Panc1 (cell line): ENCODE measurements at regions not wholly inside any gene's neighbourhood (a gene's known extent, or its start where the extent isn't known, plus 50 kb on each side); places are given as distances from the start of the nearest gene placed in this dataset.

Source experiments
- ATAC-seq: fragments of 200-7000 bp; cut with Tn5 transposase; 2 replicates; pipeline ENCODE4 v1.9.1; 2020; ENCODE audit warnings: mild to moderate bottlenecking, moderate library complexity
- BruUV-seq: library from RNA; stranded (reverse); fragments of 400-500 nt; replicated peaks from 2 replicates; lab custom pipeline; 2021; lab: Mats Ljungman, UMichigan
- CTCF ChIA-PET: fragments of 300-600 bp; sonication (Branson Sonifier 250); formaldehyde crosslinking; loops from one replicate; lab custom pipeline; 2022; ENCODE audit warnings: antibody characterized with exemption; lab: Charles Lee
- POLR2A ChIA-PET: fragments of 300-600 bp; sonication (Branson Sonifier 250); formaldehyde crosslinking; loops from one replicate; lab custom pipeline; 2022; ENCODE audit warnings: antibody characterized with exemption; lab: Charles Lee
- DNase-seq: peaks from one replicate; pipeline ENCODE4 v3.0.0-alpha.2; 2010; ENCODE audit warnings: low read depth, low spot score
- H3K27ac ChIP-seq: 2 replicates; pipeline ENCODE4 v1.5.1; 2011; ENCODE audit warnings: mild to moderate bottlenecking, low read length, inconsistent platforms
- H3K27me3 ChIP-seq: fragments of 200-500 bp; sonication (Bioruptor generic); 2 replicates; pipeline ENCODE4 v1.6.0; 2014; ENCODE audit warnings: low read length, inconsistent platforms; ENCODE audit not compliant: control insufficient read depth, insufficient read depth
- H3K36me3 ChIP-seq: fragments of 200-500 bp; sonication (Bioruptor generic); 2 replicates; pipeline ENCODE4 v1.5.1; 2014; ENCODE audit warnings: inconsistent platforms, mild to moderate bottlenecking, low read length, moderate library complexity; ENCODE audit not compliant: control insufficient read depth, insufficient read depth
- H3K4me1 ChIP-seq: 2 replicates; pipeline ENCODE4 v1.5.1; 2011; ENCODE audit warnings: inconsistent platforms, mild to moderate bottlenecking, low read length, moderate library complexity; ENCODE audit not compliant: control insufficient read depth, insufficient read depth
- H3K4me3 ChIP-seq, 2 experiments: 2 replicates each; pipeline ENCODE4 v1.5.1; 2011 to 2012; ENCODE audit warnings: low read depth in 2 of 2, low read length in 2 of 2, mild to moderate bottlenecking in 2 of 2, inconsistent platforms in 1 of 2, moderate library complexity in 1 of 2
- H3K9me3 ChIP-seq: fragments of 200-500 bp; sonication (Bioruptor generic); 2 replicates; pipeline ENCODE4 v1.5.1; 2014; ENCODE audit warnings: low read depth, mild to moderate bottlenecking, inconsistent platforms, low read length, moderate library complexity; ENCODE audit not compliant: control insufficient read depth, insufficient read depth
- POLR2AphosphoS5 ChIP-seq: IDR thresholded peaks from 2 replicates; pipeline ENCODE4 v1.6.1; 2012; ENCODE audit warnings: mild to moderate bottlenecking, low read depth, low read length, moderate library complexity
- SIN3A ChIP-seq: IDR thresholded peaks from 2 replicates; pipeline ENCODE4 v1.6.1; 2012; ENCODE audit warnings: low read depth, mild to moderate bottlenecking, low read length, moderate library complexity, borderline replicate concordance; ENCODE audit not compliant: insufficient read depth
- TCF7L2 ChIP-seq: IDR thresholded peaks from 2 replicates; pipeline ENCODE4 v1.6.1; 2011; ENCODE audit warnings: mild to moderate bottlenecking, low read depth, low read length, inconsistent platforms
- in situ Hi-C: cut with HindIII; loops from 2 replicates; pipeline ENCODE4 v1.10.0; 2016; ENCODE audit warnings: low sequenced_read_pairs, low pct_unique_long_range_greater_than_20kb
- intact Hi-C: fragments of 100-400 bp; cut with micrococcal nuclease; formaldehyde crosslinking; loops from one replicate; pipeline ENCODE4 v1.10.0; 2022; ENCODE audit not compliant: unreplicated experiment
- TF ChIP-seq, protein P1 (sequence below), 2 experiments: IDR thresholded peaks; 2 replicates each; pipeline ENCODE4 v1.6.1; 2011 to 2012; ENCODE audit warnings: low read depth in 2 of 2, control low read depth in 1 of 2, low read length in 1 of 2, mild to moderate bottlenecking in 1 of 2, moderate library complexity in 1 of 2; ENCODE audit not compliant: insufficient read depth in 1 of 2
- TF ChIP-seq, protein P2 (sequence below): fragments of 450-650 bp; IDR thresholded peaks from 2 replicates; pipeline ENCODE4 v1.5.1; 2017; ENCODE audit warnings: mild to moderate bottlenecking

DNA sequence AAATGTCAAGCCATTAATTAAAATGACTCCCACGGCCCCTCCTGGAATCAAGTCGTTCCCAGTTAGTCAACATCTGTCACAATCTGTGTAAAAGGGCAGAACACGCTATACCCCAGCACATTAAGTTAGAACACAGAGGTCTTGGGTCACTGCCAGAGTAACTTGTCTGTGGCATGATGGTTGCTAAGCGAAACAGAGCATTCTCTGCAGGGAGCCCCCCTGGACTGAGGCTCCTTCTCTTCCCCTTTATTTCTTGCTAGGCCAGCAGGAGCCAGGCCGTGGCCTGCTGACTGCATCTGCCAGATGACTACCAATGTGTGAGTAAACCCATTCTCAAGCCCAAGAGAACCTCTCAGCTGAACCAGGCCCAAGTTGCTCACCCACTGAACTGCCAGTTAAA, 51.9 kb upstream of the ZBED3 start:
- no TSS peak for BruUV-seq
- Histone ChIP-seq H3K9me3 (no peaks in the 10 kb centered on the region), H3K36me3 (no peaks in the 10 kb centered on the region), H3K4me1 (no peaks in the 10 kb centered on the region), H3K27ac (no peak overlapping the region), H3K4me3 (no peak overlapping the region), H3K27me3 (no peaks in the 10 kb centered on the region)
- in situ Hi-C loops: no loop called here
- TF ChIP-seq, protein P1, sequence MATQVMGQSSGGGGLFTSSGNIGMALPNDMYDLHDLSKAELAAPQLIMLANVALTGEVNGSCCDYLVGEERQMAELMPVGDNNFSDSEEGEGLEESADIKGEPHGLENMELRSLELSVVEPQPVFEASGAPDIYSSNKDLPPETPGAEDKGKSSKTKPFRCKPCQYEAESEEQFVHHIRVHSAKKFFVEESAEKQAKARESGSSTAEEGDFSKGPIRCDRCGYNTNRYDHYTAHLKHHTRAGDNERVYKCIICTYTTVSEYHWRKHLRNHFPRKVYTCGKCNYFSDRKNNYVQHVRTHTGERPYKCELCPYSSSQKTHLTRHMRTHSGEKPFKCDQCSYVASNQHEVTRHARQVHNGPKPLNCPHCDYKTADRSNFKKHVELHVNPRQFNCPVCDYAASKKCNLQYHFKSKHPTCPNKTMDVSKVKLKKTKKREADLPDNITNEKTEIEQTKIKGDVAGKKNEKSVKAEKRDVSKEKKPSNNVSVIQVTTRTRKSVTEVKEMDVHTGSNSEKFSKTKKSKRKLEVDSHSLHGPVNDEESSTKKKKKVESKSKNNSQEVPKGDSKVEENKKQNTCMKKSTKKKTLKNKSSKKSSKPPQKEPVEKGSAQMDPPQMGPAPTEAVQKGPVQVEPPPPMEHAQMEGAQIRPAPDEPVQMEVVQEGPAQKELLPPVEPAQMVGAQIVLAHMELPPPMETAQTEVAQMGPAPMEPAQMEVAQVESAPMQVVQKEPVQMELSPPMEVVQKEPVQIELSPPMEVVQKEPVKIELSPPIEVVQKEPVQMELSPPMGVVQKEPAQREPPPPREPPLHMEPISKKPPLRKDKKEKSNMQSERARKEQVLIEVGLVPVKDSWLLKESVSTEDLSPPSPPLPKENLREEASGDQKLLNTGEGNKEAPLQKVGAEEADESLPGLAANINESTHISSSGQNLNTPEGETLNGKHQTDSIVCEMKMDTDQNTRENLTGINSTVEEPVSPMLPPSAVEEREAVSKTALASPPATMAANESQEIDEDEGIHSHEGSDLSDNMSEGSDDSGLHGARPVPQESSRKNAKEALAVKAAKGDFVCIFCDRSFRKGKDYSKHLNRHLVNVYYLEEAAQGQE (IDR thresholded peaks at IDR 0.05; ENCODE audit: insufficient read depth in 1 of 2, low read depth in 2 of 2, low read length in 1 of 2): no peak
- no peak for TF ChIP-seq POLR2AphosphoS5
- no peak for TF ChIP-seq SIN3A
- TF ChIP-seq TCF7L2: no peak
- TF ChIP-seq, protein P2, sequence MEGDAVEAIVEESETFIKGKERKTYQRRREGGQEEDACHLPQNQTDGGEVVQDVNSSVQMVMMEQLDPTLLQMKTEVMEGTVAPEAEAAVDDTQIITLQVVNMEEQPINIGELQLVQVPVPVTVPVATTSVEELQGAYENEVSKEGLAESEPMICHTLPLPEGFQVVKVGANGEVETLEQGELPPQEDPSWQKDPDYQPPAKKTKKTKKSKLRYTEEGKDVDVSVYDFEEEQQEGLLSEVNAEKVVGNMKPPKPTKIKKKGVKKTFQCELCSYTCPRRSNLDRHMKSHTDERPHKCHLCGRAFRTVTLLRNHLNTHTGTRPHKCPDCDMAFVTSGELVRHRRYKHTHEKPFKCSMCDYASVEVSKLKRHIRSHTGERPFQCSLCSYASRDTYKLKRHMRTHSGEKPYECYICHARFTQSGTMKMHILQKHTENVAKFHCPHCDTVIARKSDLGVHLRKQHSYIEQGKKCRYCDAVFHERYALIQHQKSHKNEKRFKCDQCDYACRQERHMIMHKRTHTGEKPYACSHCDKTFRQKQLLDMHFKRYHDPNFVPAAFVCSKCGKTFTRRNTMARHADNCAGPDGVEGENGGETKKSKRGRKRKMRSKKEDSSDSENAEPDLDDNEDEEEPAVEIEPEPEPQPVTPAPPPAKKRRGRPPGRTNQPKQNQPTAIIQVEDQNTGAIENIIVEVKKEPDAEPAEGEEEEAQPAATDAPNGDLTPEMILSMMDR: no peak
- CTCF ChIA-PET: no interaction called here
- ATAC-seq (no peak), DNase-seq (no peak)
- POLR2A ChIA-PET: interaction anchor here (0.6 kb wide), 1 partner anchor 59 kb away, joined by 3 read pairs; no protein-coding TSS in a partner anchor
- intact Hi-C loops: no loop called here
